GM18861 (cell line): ENCODE measurements at regions not wholly inside any gene's neighbourhood (a gene's known extent, or its start where the extent isn't known, plus 50 kb on each side); places are given as distances from the start of the nearest gene placed in this dataset.
"Not testable (repeated sequence)": the region's sequence is repeated elsewhere in the genome, so short reads cannot be mapped to it uniquely, and the experiment has no call there.

Experiments used
- ATAC-seq: cut with Tn5 transposase; IDR thresholded peaks from one replicate; pipeline ENCODE4 v1.9.1; 2021; ENCODE audit not compliant: unreplicated experiment

GRCh38 chr3:153889905-153890334, 231.3 kb upstream of the ARHGEF26 start:
- peak; percentile 77 for ATAC-seq

- ATAC-seq: no peak
Observed at GRCh38 chr3:153892126-153892525, 229.1 kb upstream of the ARHGEF26 start.

- ATAC-seq: no peak
Observed at GRCh38 chr3:153894857-153895256, 226.3 kb upstream of the ARHGEF26 start.

GRCh38 chr3:153896197-153896596, 225.0 kb upstream of the ARHGEF26 start:
- ATAC-seq: no peak

GRCh38 chr3:153897025-153897723, 224.0 kb upstream of the ARHGEF26 start:
- peak; percentile 77 for ATAC-seq

GRCh38 chr3:153897842-153898241, 223.3 kb upstream of the ARHGEF26 start:
- ATAC-seq: peak; percentile 84

GRCh38 chr3:153901152-153901551, 220.0 kb upstream of the ARHGEF26 start:
- no peak for ATAC-seq

- no peak for ATAC-seq
Observed at GRCh38 chr3:153901991-153902390, 219.2 kb upstream of the ARHGEF26 start.

GRCh38 chr3:153903430-153903829, 217.8 kb upstream of the ARHGEF26 start:
- peak; percentile 69 for ATAC-seq

GRCh38 chr3:153906366-153906765, 214.8 kb upstream of the ARHGEF26 start:
- no peak for ATAC-seq

- ATAC-seq: no peak
Observed at GRCh38 chr3:153910387-153910786, 210.8 kb upstream of the ARHGEF26 start.

GRCh38 chr3:153911116-153911515, 210.1 kb upstream of the ARHGEF26 start:
- ATAC-seq: no peak

- ATAC-seq: no peak
Observed at GRCh38 chr3:153919773-153920172, 201.4 kb upstream of the ARHGEF26 start.

GRCh38 chr3:153921826-153922225, 199.4 kb upstream of the ARHGEF26 start:
- ATAC-seq: no peak

GRCh38 chr3:153925841-153926514, 195.2 kb upstream of the ARHGEF26 start:
- ATAC-seq: no peak

GRCh38 chr3:153927107-153927506, 194.1 kb upstream of the ARHGEF26 start:
- ATAC-seq: peak; percentile 87

GRCh38 chr3:153928851-153929250, 192.3 kb upstream of the ARHGEF26 start:
- no peak for ATAC-seq

GRCh38 chr3:153933481-153933880, 187.7 kb upstream of the ARHGEF26 start:
- ATAC-seq: not testable (repeated sequence)

- no peak for ATAC-seq
Observed at GRCh38 chr3:153944084-153944483, 177.1 kb upstream of the ARHGEF26 start.

- ATAC-seq: no peak
Observed at GRCh38 chr3:153951276-153951675, 169.9 kb upstream of the ARHGEF26 start.

- no peak for ATAC-seq
Observed at GRCh38 chr3:153952091-153952490, 169.1 kb upstream of the ARHGEF26 start.

GRCh38 chr3:153956613-153957012, 164.6 kb upstream of the ARHGEF26 start:
- no peak for ATAC-seq

- no peak for ATAC-seq
Observed at GRCh38 chr3:153957421-153957820, 163.8 kb upstream of the ARHGEF26 start.
